ENCODE measurements at regions not wholly inside any gene's neighbourhood (a gene's known extent, or its start where the extent isn't known, plus 50 kb on each side); places are given as distances from the start of the nearest gene placed in this dataset.

- no peak for DNase-seq
- in situ Hi-C loops (cut with HindIII; ENCODE audit: low pct_ligation_motif_present, low pct_unique_long_range_greater_than_20kb, low sequenced_read_pairs) = no loop called here
These were observed 155.0 kb downstream of the OMA1 start for GRCh38 chr1:58391514-58391913.

GRCh38 chr1:58391056-58391455 is 155.5 kb downstream of the OMA1 start:
- in situ Hi-C loops (cut with HindIII; ENCODE audit: low pct_ligation_motif_present, low pct_unique_long_range_greater_than_20kb, low sequenced_read_pairs) = no loop called here
- no peak for DNase-seq

GRCh38 chr1:58390091-58390490 is 156.4 kb downstream of the OMA1 start:
- in situ Hi-C loops (cut with HindIII; ENCODE audit: low pct_ligation_motif_present, low pct_unique_long_range_greater_than_20kb, low sequenced_read_pairs) = no loop called here

GRCh38 chr1:58380345-58380744 is 166.2 kb downstream of the OMA1 start:
- DNase-seq = no peak
- in situ Hi-C loops (cut with HindIII; ENCODE audit: low pct_ligation_motif_present, low pct_unique_long_range_greater_than_20kb, low sequenced_read_pairs) = no loop called here

More at GRCh38 chr1:58390091-58390490, 156.4 kb downstream of the OMA1 start:
- DNase-seq = no peak

GRCh38 chr1:58367217-58367616 is 179.3 kb downstream of the OMA1 start:
- DNase-seq = no peak

GRCh38 chr1:58365328-58365727 is 181.2 kb downstream of the OMA1 start:
- no peak for DNase-seq
- in situ Hi-C loops (cut with HindIII; ENCODE audit: low pct_ligation_motif_present, low pct_unique_long_range_greater_than_20kb, low sequenced_read_pairs) = no loop called here

More at GRCh38 chr1:58367217-58367616, 179.3 kb downstream of the OMA1 start:
- in situ Hi-C loops (cut with HindIII; ENCODE audit: low pct_ligation_motif_present, low pct_unique_long_range_greater_than_20kb, low sequenced_read_pairs) = no loop called here

GRCh38 chr1:58363585-58363984 is 182.9 kb downstream of the OMA1 start:
- no peak for DNase-seq
- in situ Hi-C loops (cut with HindIII; ENCODE audit: low pct_ligation_motif_present, low pct_unique_long_range_greater_than_20kb, low sequenced_read_pairs) = no loop called here

GRCh38 chr1:58361134-58361533 is 185.4 kb downstream of the OMA1 start:
- in situ Hi-C loops (cut with HindIII; ENCODE audit: low pct_ligation_motif_present, low pct_unique_long_range_greater_than_20kb, low sequenced_read_pairs) = no loop called here
- no peak for DNase-seq

- no peak for DNase-seq
- in situ Hi-C loops (cut with HindIII; ENCODE audit: low pct_ligation_motif_present, low pct_unique_long_range_greater_than_20kb, low sequenced_read_pairs) = no loop called here
These were observed 188.2 kb downstream of the OMA1 start for GRCh38 chr1:58358346-58358745.

GRCh38 chr1:58356402-58356801 is 190.1 kb downstream of the OMA1 start:
- in situ Hi-C loops (cut with HindIII; ENCODE audit: low pct_ligation_motif_present, low pct_unique_long_range_greater_than_20kb, low sequenced_read_pairs) = no loop called here
- no peak for DNase-seq

- in situ Hi-C loops (cut with HindIII; ENCODE audit: low pct_ligation_motif_present, low pct_unique_long_range_greater_than_20kb, low sequenced_read_pairs) = no loop called here
- no peak for DNase-seq
These were observed 193.4 kb downstream of the OMA1 start for GRCh38 chr1:58353168-58353567.

GRCh38 chr1:58352476-58353092 is 193.9 kb downstream of the OMA1 start:
- DNase-seq = no peak
- in situ Hi-C loops (cut with HindIII; ENCODE audit: low pct_ligation_motif_present, low pct_unique_long_range_greater_than_20kb, low sequenced_read_pairs) = no loop called here

GRCh38 chr1:58346036-58346355 is 200.5 kb downstream of the OMA1 start:
- DNase-seq = no peak
- in situ Hi-C loops (cut with HindIII; ENCODE audit: low pct_ligation_motif_present, low pct_unique_long_range_greater_than_20kb, low sequenced_read_pairs) = no loop called here

GRCh38 chr1:58345215-58346035 is 201.1 kb downstream of the OMA1 start:
- DNase-seq = no peak
- in situ Hi-C loops (cut with HindIII; ENCODE audit: low pct_ligation_motif_present, low pct_unique_long_range_greater_than_20kb, low sequenced_read_pairs) = no loop called here

- DNase-seq = no peak
- in situ Hi-C loops (cut with HindIII; ENCODE audit: low pct_ligation_motif_present, low pct_unique_long_range_greater_than_20kb, low sequenced_read_pairs) = no loop called here
These were observed 206.3 kb downstream of the OMA1 start for GRCh38 chr1:58340185-58340584.

- DNase-seq = no peak
- in situ Hi-C loops (cut with HindIII; ENCODE audit: low pct_ligation_motif_present, low pct_unique_long_range_greater_than_20kb, low sequenced_read_pairs) = no loop called here
These were observed 208.4 kb downstream of the OMA1 start for GRCh38 chr1:58338081-58338480.

GRCh38 chr1:58333511-58333910 is 213.0 kb downstream of the OMA1 start:
- DNase-seq = no peak
- in situ Hi-C loops (cut with HindIII; ENCODE audit: low pct_ligation_motif_present, low pct_unique_long_range_greater_than_20kb, low sequenced_read_pairs) = no loop called here

- no peak for DNase-seq
- in situ Hi-C loops (cut with HindIII; ENCODE audit: low pct_ligation_motif_present, low pct_unique_long_range_greater_than_20kb, low sequenced_read_pairs) = no loop called here
These were observed 215.4 kb downstream of the OMA1 start for GRCh38 chr1:58331156-58331555.

- in situ Hi-C loops (cut with HindIII; ENCODE audit: low pct_ligation_motif_present, low pct_unique_long_range_greater_than_20kb, low sequenced_read_pairs) = no loop called here
These were observed 220.7 kb downstream of the OMA1 start for GRCh38 chr1:58325866-58326265.

GRCh38 chr1:58324558-58324957 is 222.0 kb downstream of the OMA1 start:
- in situ Hi-C loops (cut with HindIII; ENCODE audit: low pct_ligation_motif_present, low pct_unique_long_range_greater_than_20kb, low sequenced_read_pairs) = no loop called here
- DNase-seq = no peak

More at GRCh38 chr1:58325866-58326265, 220.7 kb downstream of the OMA1 start:
- DNase-seq = no peak
